Fibroblast of lung (primary cell): ENCODE measurements at regions not wholly inside any gene's neighbourhood (a gene's known extent, or its start where the extent isn't known, plus 50 kb on each side); places are given as distances from the start of the nearest gene placed in this dataset.
"Not testable (repeated sequence)": the region's sequence is repeated elsewhere in the genome, so short reads cannot be mapped to it uniquely, and the experiment has no call there.

Experiments
- DNase-seq, 2 donors: peaks; one replicate each; pipeline versions ENCODE4 v3.0.0 to v3.0.0-alpha.2; 2010; ENCODE audit warnings: low read depth in 2 of 2
- H2AFZ ChIP-seq: 2 replicates; pipeline ENCODE4 v1.5.1; 2012; ENCODE audit warnings: low read length, control low read depth, inconsistent platforms
- H3K27ac ChIP-seq: 2 replicates; pipeline ENCODE4 v1.5.1; 2011; ENCODE audit warnings: low read length, control low read depth; ENCODE audit not compliant: insufficient read depth
- H3K27me3 ChIP-seq: 2 replicates; pipeline ENCODE4 v1.5.1; 2011; ENCODE audit warnings: mild to moderate bottlenecking, low read length; ENCODE audit not compliant: control insufficient read depth, insufficient read depth
- H3K36me3 ChIP-seq: 2 replicates; pipeline ENCODE4 v1.5.1; 2011; ENCODE audit warnings: low read length; ENCODE audit not compliant: control insufficient read depth, insufficient read depth
- H3K4me1 ChIP-seq: 2 replicates; pipeline ENCODE4 v1.5.1; 2011; ENCODE audit warnings: low read length; ENCODE audit not compliant: control insufficient read depth, insufficient read depth; ENCODE audit errors: extremely low read depth
- H3K4me2 ChIP-seq: 2 replicates; pipeline ENCODE4 v1.5.1; 2011; ENCODE audit warnings: low read length, control low read depth; ENCODE audit not compliant: insufficient read depth; ENCODE audit errors: extremely low read depth
- H3K4me3 ChIP-seq, 4 experiments: fragments of 200-600 bp in 1 of 4; sonication (generic) in 1 of 4; replicated peaks in 1 of 4; 2 replicates each; pipeline ENCODE4 v1.5.1; 2011 to 2016; ENCODE audit warnings: low read length in 4 of 4, low read depth in 3 of 4, mild to moderate bottlenecking in 3 of 4, control low read depth in 2 of 4, inconsistent platforms in 1 of 4, mixed read lengths in 1 of 4; ENCODE audit not compliant: insufficient read depth in 1 of 4; ENCODE audit errors: control extremely low read depth in 1 of 4
- H3K79me2 ChIP-seq: 2 replicates; pipeline ENCODE4 v1.5.1; 2012; ENCODE audit warnings: mild to moderate bottlenecking, low read length, inconsistent platforms; ENCODE audit not compliant: control insufficient read depth, insufficient read depth
- H3K9ac ChIP-seq: 2 replicates; pipeline ENCODE4 v1.5.1; 2011; ENCODE audit warnings: mild to moderate bottlenecking, low read length, control low read depth; ENCODE audit not compliant: insufficient read depth
- H3K9me3 ChIP-seq: 2 replicates; pipeline ENCODE4 v1.5.1; 2012; ENCODE audit warnings: low read depth, low read length; ENCODE audit not compliant: control insufficient read depth, insufficient read depth
- H4K20me1 ChIP-seq: 2 replicates; pipeline ENCODE4 v1.5.1; 2011; ENCODE audit warnings: low read length; ENCODE audit not compliant: control insufficient read depth, insufficient read depth; ENCODE audit errors: extremely low read depth
- CTCF ChIP-seq, 2 donors: IDR thresholded peaks in 1 of 2; conservative IDR thresholded peaks in 1 of 2; 1 replicate in 1 of 2; 2 replicates in 1 of 2; pipeline ENCODE4 v1.5.1; 2011 to 2012; ENCODE audit warnings: low read length in 2 of 2, control low read depth in 1 of 2, inconsistent platforms in 1 of 2, low read depth in 1 of 2, mild to moderate bottlenecking in 1 of 2
- EZH2 ChIP-seq: IDR thresholded peaks from 2 replicates; pipeline ENCODE4 v1.5.1; 2012; ENCODE audit warnings: low read length, control low read depth, mild to moderate bottlenecking; ENCODE audit errors: missing control alignments

GRCh38 chr6:167230288-167230687 is 60.8 kb upstream of the UNC93A start:
- Histone ChIP-seq H3K36me3 (no peaks in the 10 kb centered on the region), H3K4me3 (no peak overlapping the region), H3K4me2 (no peak overlapping the region), H3K79me2 (no peaks in the 10 kb centered on the region), H3K9ac (no peak overlapping the region), H3K9me3 (no peaks in the 10 kb centered on the region), H3K27me3 (no peaks in the 10 kb centered on the region), H4K20me1 (no peaks in the 10 kb centered on the region), H3K27ac (no peak overlapping the region), H2AFZ (no peak overlapping the region), H3K4me1 (no peaks in the 10 kb centered on the region)
- TF ChIP-seq CTCF (conservative IDR thresholded peaks at IDR 0.05 in 1 of 2, IDR thresholded peaks at IDR 0.05 in 1 of 2; ENCODE audit: low read depth in 1 of 2, low read length in 2 of 2) (no peak), EZH2 (no peak)
- DNase-seq = no peak

GRCh38 chr6:167232356-167232755 is 58.8 kb upstream of the UNC93A start:
- TF ChIP-seq CTCF (conservative IDR thresholded peaks at IDR 0.05 in 1 of 2, IDR thresholded peaks at IDR 0.05 in 1 of 2; ENCODE audit: low read depth in 1 of 2, low read length in 2 of 2) = no peak
- no peak for TF ChIP-seq EZH2
- Histone ChIP-seq H3K27me3 (no peaks in the 10 kb centered on the region), H3K4me2 (no peak overlapping the region), H3K4me3 (no peak overlapping the region), H2AFZ (no peak overlapping the region), H3K4me1 (no peaks in the 10 kb centered on the region), H3K36me3 (no peaks in the 10 kb centered on the region), H3K9me3 (no peaks in the 10 kb centered on the region), H3K9ac (no peak overlapping the region), H4K20me1 (no peaks in the 10 kb centered on the region), H3K27ac (no peak overlapping the region), H3K79me2 (no peaks in the 10 kb centered on the region)
- DNase-seq = no peak

DNA sequence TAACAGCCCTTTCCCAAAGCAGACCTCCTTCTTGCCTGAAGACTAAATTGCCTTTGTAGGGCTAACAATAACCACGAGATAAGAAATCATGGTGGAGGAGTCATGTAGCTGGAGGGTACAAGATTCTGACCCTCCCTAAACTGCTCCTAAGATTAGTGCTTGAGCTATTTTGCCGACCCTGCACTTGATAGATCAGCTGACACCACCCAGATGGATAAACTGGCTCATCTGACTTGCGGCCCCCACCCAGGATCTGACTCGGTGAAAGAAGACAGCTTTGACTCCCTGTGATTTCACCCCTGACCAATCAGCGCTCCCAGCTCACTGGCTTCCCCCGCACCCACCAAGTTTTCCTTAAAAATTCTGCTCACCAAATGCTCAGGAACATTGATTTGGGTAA is 57.6 kb upstream of the UNC93A start:
- Histone ChIP-seq H3K4me1 (no peaks in the 10 kb centered on the region), H3K4me3 (no peak overlapping the region), H3K27me3 (no peaks in the 10 kb centered on the region), H3K27ac (no peak overlapping the region), H2AFZ (no peak overlapping the region), H4K20me1 (no peaks in the 10 kb centered on the region), H3K36me3 (no peaks in the 10 kb centered on the region), H3K9ac (no peak overlapping the region), H3K4me2 (no peak overlapping the region), H3K79me2 (no peaks in the 10 kb centered on the region), H3K9me3 (no peaks in the 10 kb centered on the region)
- TF ChIP-seq CTCF (conservative IDR thresholded peaks at IDR 0.05 in 1 of 2, IDR thresholded peaks at IDR 0.05 in 1 of 2; ENCODE audit: low read depth in 1 of 2, low read length in 2 of 2) (no peak), EZH2 (no peak)
- no peak for DNase-seq

DNA sequence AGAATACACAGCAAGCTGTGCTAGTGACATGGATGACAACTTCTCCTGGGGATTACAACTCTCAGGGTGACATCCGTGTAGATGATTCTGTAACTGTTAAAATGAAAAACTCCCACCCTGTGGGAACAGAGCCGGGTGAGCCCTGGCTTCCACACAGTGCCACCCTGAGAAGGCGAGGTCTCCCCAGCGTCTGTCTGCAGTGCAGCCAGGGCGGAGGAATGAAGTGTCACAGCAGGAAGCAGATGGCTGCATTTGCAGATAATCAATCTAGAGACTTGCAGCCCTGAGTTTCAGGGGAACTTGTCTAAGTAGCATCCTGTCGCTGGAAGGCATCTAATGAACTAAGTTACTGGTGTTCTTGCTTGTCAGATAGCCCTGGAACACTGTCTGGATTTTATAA is 56.5 kb upstream of the UNC93A start:
- H3K9ac ChIP-seq, DNase-seq, H3K9me3 ChIP-seq, H2AFZ ChIP-seq, H3K27ac ChIP-seq, H3K4me3 ChIP-seq, H3K27me3 ChIP-seq, H3K36me3 ChIP-seq, H4K20me1 ChIP-seq, H3K4me1 ChIP-seq, H3K4me2 ChIP-seq, H3K79me2 ChIP-seq: not testable (repeated sequence)
